GM19238 (cell line): ENCODE measurements at regions not wholly inside any gene's neighbourhood (a gene's known extent, or its start where the extent isn't known, plus 50 kb on each side); places are given as distances from the start of the nearest gene placed in this dataset.
A peak's percentile ranks its signal among the peaks of the same experiment; 100 is the strongest.

Experiments
- DNase-seq: peaks from one replicate; pipeline ENCODE4 v3.0.0; 2011; ENCODE audit warnings: low spot score; ENCODE audit not compliant: insufficient read length

GRCh38 chr2:177314722-177315264 lies 50.3 kb upstream of the NFE2L2 start:
- no peak for DNase-seq

- no peak for DNase-seq
These were observed 50.8 kb upstream of the NFE2L2 start for GRCh38 chr2:177315364-177315763.

- no peak for DNase-seq
These were observed 52.2 kb upstream of the NFE2L2 start for GRCh38 chr2:177316756-177317155.

- no peak for DNase-seq
These were observed 52.9 kb upstream of the NFE2L2 start for GRCh38 chr2:177317443-177317842.

GRCh38 chr2:177317857-177318256 lies 53.3 kb upstream of the NFE2L2 start:
- no peak for DNase-seq

GRCh38 chr2:177318613-177319012 lies 54.1 kb upstream of the NFE2L2 start:
- DNase-seq, result no peak

GRCh38 chr2:177320596-177320995 lies 56.1 kb upstream of the NFE2L2 start:
- DNase-seq, result no peak

GRCh38 chr2:177322801-177323261 lies 58.3 kb upstream of the NFE2L2 start:
- DNase-seq, result no peak

- no peak for DNase-seq
These were observed 60.3 kb upstream of the NFE2L2 start for GRCh38 chr2:177324797-177325196.

- no peak for DNase-seq
These were observed 61.0 kb upstream of the NFE2L2 start for GRCh38 chr2:177325554-177325953.

GRCh38 chr2:177326005-177326404 lies 61.5 kb upstream of the NFE2L2 start:
- no peak for DNase-seq

- no peak for DNase-seq
These were observed 62.1 kb upstream of the NFE2L2 start for GRCh38 chr2:177326591-177326990.

GRCh38 chr2:177327009-177327408 lies 62.5 kb upstream of the NFE2L2 start:
- no peak for DNase-seq

GRCh38 chr2:177328056-177328455 lies 63.5 kb upstream of the NFE2L2 start:
- DNase-seq, result no peak

- no peak for DNase-seq
These were observed 63.5 kb upstream of the AGPS start for GRCh38 chr2:177329064-177329463.

GRCh38 chr2:177331466-177331997 lies 61.0 kb upstream of the AGPS start:
- no peak for DNase-seq

- peak; percentile 16 for DNase-seq
These were observed 60.3 kb upstream of the AGPS start for GRCh38 chr2:177332026-177332991.

GRCh38 chr2:177332992-177333388 lies 59.6 kb upstream of the AGPS start:
- DNase-seq, result no peak

GRCh38 chr2:177334940-177335543 lies 57.5 kb upstream of the AGPS start:
- DNase-seq, result no peak

GRCh38 chr2:177335917-177336450 lies 56.6 kb upstream of the AGPS start:
- no peak for DNase-seq

GRCh38 chr2:177338177-177338721 lies 54.3 kb upstream of the AGPS start:
- DNase-seq, result no peak
